Brain microvascular endothelial cell (primary cell): ENCODE measurements at regions not wholly inside any gene's neighbourhood (a gene's known extent, or its start where the extent isn't known, plus 50 kb on each side); places are given as distances from the start of the nearest gene placed in this dataset.

Source experiments
- DNase-seq: peaks from one replicate; pipeline ENCODE4 v3.0.0-alpha.2; 2020
- H3K27ac ChIP-seq: fragments of 250-450 bp; sonication (Bioruptor Pico); 2 replicates; pipeline ENCODE4 v1.5.1; 2020; ENCODE audit warnings: mild to moderate bottlenecking, moderate library complexity
- H3K27me3 ChIP-seq: fragments of 250-450 bp; sonication (Bioruptor Pico); replicated peaks from 2 replicates; pipeline ENCODE4 v1.5.1; 2020; ENCODE audit warnings: mild to moderate bottlenecking
- H3K36me3 ChIP-seq: fragments of 250-450 bp; sonication (Bioruptor Pico); replicated peaks from 2 replicates; pipeline ENCODE4 v1.5.1; 2020; ENCODE audit warnings: mild to moderate bottlenecking
- H3K4me3 ChIP-seq: 2 replicates; pipeline ENCODE4 v1.5.1; 2011; ENCODE audit warnings: low read depth, mild to moderate bottlenecking, control low read depth, low read length, moderate library complexity
- CTCF ChIP-seq: IDR thresholded peaks from 2 replicates; pipeline ENCODE4 v1.5.1; 2011; ENCODE audit warnings: low read depth, mild to moderate bottlenecking, moderate library complexity, low read length, control low read depth, inconsistent platforms; ENCODE audit errors: missing control alignments
- in situ Hi-C: cut with HindIII; loops from 2 replicates; pipeline ENCODE4 v1.10.0; 2017; ENCODE audit warnings: low sequenced_read_pairs, low pct_ligation_motif_present

- H3K36me3 ChIP-seq: no peaks in the 10 kb centered on the region
- in situ Hi-C loops: no loop called here
- H3K27ac ChIP-seq: no peak overlapping the region
- H3K27me3 ChIP-seq: no peaks in the 10 kb centered on the region
- no peak for TF ChIP-seq CTCF
- H3K4me3 ChIP-seq: no peak overlapping the region
- no peak for DNase-seq
Observed at GRCh38 chr4:188639479-188640100, 500.3 kb downstream of the TRIML1 start.

GRCh38 chr4:188647820-188648370 is 508.7 kb downstream of the TRIML1 start:
- H3K4me3 ChIP-seq: no peak overlapping the region
- H3K27me3 ChIP-seq: no peaks in the 10 kb centered on the region
- H3K36me3 ChIP-seq: no peaks in the 10 kb centered on the region
- in situ Hi-C loops: no loop called here
- no peak for DNase-seq
- no peak overlapping the region for H3K27ac ChIP-seq
- no peak for TF ChIP-seq CTCF

GRCh38 chr4:188649635-188650034 is 510.4 kb downstream of the TRIML1 start:
- Histone ChIP-seq H3K27ac (no peak overlapping the region), H3K27me3 (no peaks in the 10 kb centered on the region), H3K4me3 (no peak overlapping the region), H3K36me3 (no peaks in the 10 kb centered on the region)
- in situ Hi-C loops: no loop called here
- TF ChIP-seq CTCF: no peak
- DNase-seq: no peak

- Histone ChIP-seq H3K27ac (no peak overlapping the region), H3K4me3 (no peak overlapping the region), H3K27me3 (no peaks in the 10 kb centered on the region), H3K36me3 (no peaks in the 10 kb centered on the region)
- DNase-seq: no peak
- TF ChIP-seq CTCF: no peak
- in situ Hi-C loops: no loop called here
Observed at GRCh38 chr4:188650516-188650915, 511.3 kb downstream of the TRIML1 start.

- no peak for TF ChIP-seq CTCF
- no peak overlapping the region for H3K4me3 ChIP-seq
- no peak for DNase-seq
- H3K36me3 ChIP-seq: no peaks in the 10 kb centered on the region
- H3K27ac ChIP-seq: no peak overlapping the region
- no peaks in the 10 kb centered on the region for H3K27me3 ChIP-seq
- in situ Hi-C loops: no loop called here
Observed at GRCh38 chr4:188657365-188657764, 518.1 kb downstream of the TRIML1 start.

- Histone ChIP-seq H3K27ac (no peak overlapping the region), H3K4me3 (no peak overlapping the region), H3K27me3 (no peaks in the 10 kb centered on the region), H3K36me3 (no peaks in the 10 kb centered on the region)
- DNase-seq: no peak
- in situ Hi-C loops: no loop called here
- TF ChIP-seq CTCF: no peak
Observed at GRCh38 chr4:188658958-188659522, 519.8 kb downstream of the TRIML1 start.
